ENCODE measurements at regions not wholly inside any gene's neighbourhood (a gene's known extent, or its start where the extent isn't known, plus 50 kb on each side); places are given as distances from the start of the nearest gene placed in this dataset.

DNA sequence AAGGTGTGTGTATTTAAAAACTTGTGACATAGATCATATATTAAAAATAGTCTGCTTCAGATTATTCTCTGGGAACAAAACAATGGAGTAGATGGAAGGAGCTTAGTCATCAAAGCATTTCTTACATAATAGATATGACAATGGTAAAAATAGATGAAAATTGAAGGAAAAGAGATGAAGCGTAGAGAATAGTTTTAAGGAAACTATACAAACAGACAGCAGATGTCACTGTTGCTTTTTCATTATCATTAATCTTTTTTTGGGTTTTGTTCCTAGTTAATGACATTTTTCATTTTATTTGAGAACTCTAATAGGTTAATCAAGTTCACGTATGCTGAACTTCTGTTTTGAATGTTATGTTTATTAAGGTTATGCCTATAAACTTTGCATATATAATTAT lies 149.2 kb upstream of the FBXO33 start:
- TF ChIP-seq, protein P1, sequence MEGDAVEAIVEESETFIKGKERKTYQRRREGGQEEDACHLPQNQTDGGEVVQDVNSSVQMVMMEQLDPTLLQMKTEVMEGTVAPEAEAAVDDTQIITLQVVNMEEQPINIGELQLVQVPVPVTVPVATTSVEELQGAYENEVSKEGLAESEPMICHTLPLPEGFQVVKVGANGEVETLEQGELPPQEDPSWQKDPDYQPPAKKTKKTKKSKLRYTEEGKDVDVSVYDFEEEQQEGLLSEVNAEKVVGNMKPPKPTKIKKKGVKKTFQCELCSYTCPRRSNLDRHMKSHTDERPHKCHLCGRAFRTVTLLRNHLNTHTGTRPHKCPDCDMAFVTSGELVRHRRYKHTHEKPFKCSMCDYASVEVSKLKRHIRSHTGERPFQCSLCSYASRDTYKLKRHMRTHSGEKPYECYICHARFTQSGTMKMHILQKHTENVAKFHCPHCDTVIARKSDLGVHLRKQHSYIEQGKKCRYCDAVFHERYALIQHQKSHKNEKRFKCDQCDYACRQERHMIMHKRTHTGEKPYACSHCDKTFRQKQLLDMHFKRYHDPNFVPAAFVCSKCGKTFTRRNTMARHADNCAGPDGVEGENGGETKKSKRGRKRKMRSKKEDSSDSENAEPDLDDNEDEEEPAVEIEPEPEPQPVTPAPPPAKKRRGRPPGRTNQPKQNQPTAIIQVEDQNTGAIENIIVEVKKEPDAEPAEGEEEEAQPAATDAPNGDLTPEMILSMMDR (conservative IDR thresholded peaks at IDR 0.05 in 1 of 2, IDR thresholded peaks at IDR 0.05 in 1 of 2; ENCODE audit: low read depth in 1 of 2, low read length in 2 of 2): no peak
- TF ChIP-seq EZH2 (IDR thresholded peaks at IDR 0.05; ENCODE audit: low read length, missing control alignments): no peak

All from fibroblast of lung (primary cell).